Tongue (tissue), 1 donor: ENCODE measurements at regions not wholly inside any gene's neighbourhood (a gene's known extent, or its start where the extent isn't known, plus 50 kb on each side); places are given as distances from the start of the nearest gene placed in this dataset.

Experiments used
- DNase-seq: peaks from one replicate; pipeline ENCODE4 v3.0.0-alpha.2; 2015

- DNase-seq: no peak
These were observed 131.0 kb downstream of the DMRTA2 start for GRCh38 chr1:50292276-50292675.

GRCh38 chr1:50289495-50289894 is 133.7 kb downstream of the DMRTA2 start:
- no peak for DNase-seq

- DNase-seq: no peak
These were observed 137.2 kb downstream of the DMRTA2 start for GRCh38 chr1:50285994-50286393.

GRCh38 chr1:50279622-50280330 is 143.5 kb downstream of the DMRTA2 start:
- DNase-seq: peak; percentile 58

- no peak for DNase-seq
These were observed 144.3 kb downstream of the DMRTA2 start for GRCh38 chr1:50278961-50279360.

- no peak for DNase-seq
These were observed 144.8 kb downstream of the DMRTA2 start for GRCh38 chr1:50278410-50278809.

- no peak for DNase-seq
These were observed 147.7 kb downstream of the DMRTA2 start for GRCh38 chr1:50275566-50275965.

GRCh38 chr1:50272912-50273311 is 150.3 kb downstream of the DMRTA2 start:
- no peak for DNase-seq

GRCh38 chr1:50271968-50272578 is 151.2 kb downstream of the DMRTA2 start:
- DNase-seq: peak; percentile 19

- no peak for DNase-seq
These were observed 151.9 kb downstream of the DMRTA2 start for GRCh38 chr1:50271337-50271736.

- no peak for DNase-seq
These were observed 152.3 kb downstream of the DMRTA2 start for GRCh38 chr1:50270926-50271325.

GRCh38 chr1:50268049-50268448 is 155.2 kb downstream of the DMRTA2 start:
- DNase-seq: peak; percentile 27

GRCh38 chr1:50266509-50266908 is 156.7 kb downstream of the DMRTA2 start:
- no peak for DNase-seq

GRCh38 chr1:50265790-50266314 is 157.1 kb downstream of the ELAVL4 start:
- no peak for DNase-seq

GRCh38 chr1:50264590-50264989 is 155.9 kb downstream of the ELAVL4 start:
- DNase-seq: no peak

GRCh38 chr1:50262436-50262835 is 153.7 kb downstream of the ELAVL4 start:
- DNase-seq: no peak

- no peak for DNase-seq
These were observed 153.2 kb downstream of the ELAVL4 start for GRCh38 chr1:50261951-50262350.

- DNase-seq: no peak
These were observed 149.4 kb downstream of the ELAVL4 start for GRCh38 chr1:50257940-50258685.

- no peak for DNase-seq
These were observed 148.3 kb downstream of the ELAVL4 start for GRCh38 chr1:50257029-50257428.
